ENCODE measurements at regions not wholly inside any gene's neighbourhood (a gene's known extent, or its start where the extent isn't known, plus 50 kb on each side); places are given as distances from the start of the nearest gene placed in this dataset.
A peak's percentile ranks its signal among the peaks of the same experiment; 100 is the strongest.
"Not testable (repeated sequence)": the region's sequence is repeated elsewhere in the genome, so short reads cannot be mapped to it uniquely, and the experiment has no call there.

- POLR2A ChIA-PET (ENCODE audit: partially characterized antibody) = no interaction called here
These were observed 123.6 kb upstream of the RASGEF1B start for GRCh38 chr4:81595287-81595686.

GRCh38 chr4:81594490-81595159 lies 122.9 kb upstream of the RASGEF1B start:
- CTCF ChIA-PET (ENCODE audit: partially characterized antibody) = no interaction called here
- no peaks in the 10 kb centered on the region for H3K27me3 ChIP-seq (ENCODE audit: insufficient read depth, low read length)
- H3K4me1 ChIP-seq (ENCODE audit: insufficient read depth, low read length) = no peaks in the 10 kb centered on the region
- Mint-ChIP-seq H3K9me3 (peaks cover 0 to 1% (median 0%) of the 10 kb centered on the region in 8 donors), H3K27ac (no peak overlapping the region), H3K4me3 (no peak overlapping the region), H3K36me3 (no peaks in the 10 kb centered on the region), H3K27me3 (no peaks in the 10 kb centered on the region), H3K4me1 (peaks cover 0 to 1% (median 0%) of the 10 kb centered on the region in 4 donors)
- no peak overlapping the region for H3K27ac ChIP-seq (ENCODE audit: low read depth, low read length)
- H3K9me3 ChIP-seq (ENCODE audit: control insufficient read depth in 1 of 2, low read length in 2 of 2) = no peaks in the 10 kb centered on the region
- no peaks in the 10 kb centered on the region for H3K36me3 ChIP-seq (ENCODE audit: insufficient read depth, low read length)
- no peak for DNase-seq
- no peak overlapping the region for H3K4me3 ChIP-seq (ENCODE audit: low read length in 2 of 2)
- POLR2A ChIA-PET (ENCODE audit: partially characterized antibody) = no interaction called here
- intact Hi-C loops (cut with micrococcal nuclease) = loop anchor here (5.0 kb wide), 1 partner anchor 122 kb away; the partner anchor contains the start of gene RASGEF1B

More at GRCh38 chr4:81595287-81595686, 123.6 kb upstream of the RASGEF1B start:
- H3K36me3 ChIP-seq (ENCODE audit: insufficient read depth, low read length) = no peaks in the 10 kb centered on the region
- H3K4me1 ChIP-seq (ENCODE audit: insufficient read depth, low read length) = no peaks in the 10 kb centered on the region
- intact Hi-C loops (cut with micrococcal nuclease) = loop anchor here (5.0 kb wide), 1 partner anchor 123 kb away; the partner anchor contains the start of gene RASGEF1B
- no peak overlapping the region for H3K4me3 Mint-ChIP-seq
- no peak overlapping the region for H3K27ac ChIP-seq (ENCODE audit: low read depth, low read length)
- no peak overlapping the region for H3K4me3 ChIP-seq (ENCODE audit: low read length in 2 of 2)
- H3K9me3 ChIP-seq (ENCODE audit: control insufficient read depth in 1 of 2, low read length in 2 of 2) = no peaks in the 10 kb centered on the region
- H3K27me3 Mint-ChIP-seq = peaks cover 1 to 4% of the 10 kb centered on the region in 2 donors
- peaks cover 0 to 1% (median 0%) of the 10 kb centered on the region in 4 donors for H3K4me1 Mint-ChIP-seq
- no peak overlapping the region for H3K27ac Mint-ChIP-seq
- peaks cover 0 to 1% (median 0%) of the 10 kb centered on the region in 8 donors for H3K9me3 Mint-ChIP-seq
- peak in 1 of 5 donors; percentile 24 for DNase-seq
- H3K36me3 Mint-ChIP-seq = no peaks in the 10 kb centered on the region
- no peaks in the 10 kb centered on the region for H3K27me3 ChIP-seq (ENCODE audit: insufficient read depth, low read length)
- CTCF ChIA-PET (ENCODE audit: partially characterized antibody) = no interaction called here

GRCh38 chr4:81592701-81593100 lies 121.0 kb upstream of the RASGEF1B start:
- no peaks in the 10 kb centered on the region for H3K36me3 Mint-ChIP-seq
- H3K27ac ChIP-seq (ENCODE audit: low read depth, low read length) = no peak overlapping the region
- H3K27me3 ChIP-seq (ENCODE audit: insufficient read depth, low read length) = no peaks in the 10 kb centered on the region
- H3K4me1 Mint-ChIP-seq = peaks cover 0 to 1% (median 0%) of the 10 kb centered on the region in 4 donors
- H3K9me3 ChIP-seq (ENCODE audit: control insufficient read depth in 1 of 2, low read length in 2 of 2) = no peaks in the 10 kb centered on the region
- H3K27me3 Mint-ChIP-seq = no peaks in the 10 kb centered on the region
- no peak for DNase-seq
- H3K36me3 ChIP-seq (ENCODE audit: insufficient read depth, low read length) = no peaks in the 10 kb centered on the region
- no peak overlapping the region for H3K27ac Mint-ChIP-seq
- no peaks in the 10 kb centered on the region for H3K4me1 ChIP-seq (ENCODE audit: insufficient read depth, low read length)
- H3K4me3 Mint-ChIP-seq = no peak overlapping the region
- H3K9me3 Mint-ChIP-seq = no peaks in the 10 kb centered on the region
- CTCF ChIA-PET (ENCODE audit: partially characterized antibody) = interaction anchor here (1.6 kb wide), 1 partner anchor 126 kb away, joined by 3 read pairs; no protein-coding TSS in a partner anchor
- no peak overlapping the region for H3K4me3 ChIP-seq (ENCODE audit: low read length in 2 of 2)
- intact Hi-C loops (cut with micrococcal nuclease) = no loop called here
- POLR2A ChIA-PET (ENCODE audit: partially characterized antibody) = interaction anchor here (0.6 kb wide), 1 partner anchor 11 kb away, joined by 4 read pairs; no protein-coding TSS in a partner anchor

- peaks cover 0 to 1% (median 0%) of the 10 kb centered on the region in 4 donors for H3K4me1 Mint-ChIP-seq
- H3K27ac ChIP-seq (ENCODE audit: low read depth, low read length) = no peak overlapping the region
- CTCF ChIA-PET (ENCODE audit: partially characterized antibody) = no interaction called here
- H3K4me3 Mint-ChIP-seq = no peak overlapping the region
- no peaks in the 10 kb centered on the region for H3K4me1 ChIP-seq (ENCODE audit: insufficient read depth, low read length)
- no peaks in the 10 kb centered on the region for H3K27me3 Mint-ChIP-seq
- DNase-seq = no peak
- H3K36me3 Mint-ChIP-seq = no peaks in the 10 kb centered on the region
- H3K27me3 ChIP-seq (ENCODE audit: insufficient read depth, low read length) = no peaks in the 10 kb centered on the region
- intact Hi-C loops (cut with micrococcal nuclease) = no loop called here
- H3K36me3 ChIP-seq (ENCODE audit: insufficient read depth, low read length) = no peaks in the 10 kb centered on the region
- H3K9me3 Mint-ChIP-seq = no peaks in the 10 kb centered on the region
- POLR2A ChIA-PET (ENCODE audit: partially characterized antibody) = no interaction called here
- H3K4me3 ChIP-seq (ENCODE audit: low read length in 2 of 2) = no peak overlapping the region
- H3K9me3 ChIP-seq (ENCODE audit: control insufficient read depth in 1 of 2, low read length in 2 of 2) = no peaks in the 10 kb centered on the region
- no peak overlapping the region for H3K27ac Mint-ChIP-seq
These were observed 118.9 kb upstream of the RASGEF1B start for GRCh38 chr4:81590596-81590995.

- H3K36me3 Mint-ChIP-seq = no peaks in the 10 kb centered on the region
- H3K9me3 Mint-ChIP-seq = no peaks in the 10 kb centered on the region
- H3K27ac Mint-ChIP-seq = no peak overlapping the region
- ChIA-PET POLR2A (ENCODE audit: partially characterized antibody) (interaction anchor here (0.7 kb wide), 1 partner anchor 66 kb away, joined by 3 read pairs; no protein-coding TSS in a partner anchor), CTCF (ENCODE audit: partially characterized antibody) (no interaction called here)
- no peaks in the 10 kb centered on the region for H3K27me3 ChIP-seq (ENCODE audit: insufficient read depth, low read length)
- H3K36me3 ChIP-seq (ENCODE audit: insufficient read depth, low read length) = no peaks in the 10 kb centered on the region
- no peaks in the 10 kb centered on the region for H3K9me3 ChIP-seq (ENCODE audit: control insufficient read depth in 1 of 2, low read length in 2 of 2)
- no peak for DNase-seq
- no peaks in the 10 kb centered on the region for H3K27me3 Mint-ChIP-seq
- H3K4me3 ChIP-seq (ENCODE audit: low read length in 2 of 2) = no peak overlapping the region
- H3K4me1 ChIP-seq (ENCODE audit: insufficient read depth, low read length) = no peaks in the 10 kb centered on the region
- intact Hi-C loops (cut with micrococcal nuclease) = no loop called here
- H3K4me1 Mint-ChIP-seq = peaks cover 0 to 1% (median 0%) of the 10 kb centered on the region in 4 donors
- no peak overlapping the region for H3K27ac ChIP-seq (ENCODE audit: low read depth, low read length)
- H3K4me3 Mint-ChIP-seq = no peak overlapping the region
These were observed 117.6 kb upstream of the RASGEF1B start for GRCh38 chr4:81589262-81589661.

- POLR2A ChIA-PET (ENCODE audit: partially characterized antibody) = no interaction called here
- no peaks in the 10 kb centered on the region for H3K36me3 Mint-ChIP-seq
- H3K9me3 ChIP-seq (ENCODE audit: control insufficient read depth in 1 of 2, low read length in 2 of 2) = no peaks in the 10 kb centered on the region
These were observed 115.0 kb upstream of the RASGEF1B start for GRCh38 chr4:81586706-81587105.

GRCh38 chr4:81580994-81581374 lies 109.3 kb upstream of the RASGEF1B start:
- POLR2A ChIA-PET (ENCODE audit: partially characterized antibody); H3K36me3 Mint-ChIP-seq; H3K4me1 ChIP-seq (ENCODE audit: insufficient read depth, low read length); H3K9me3 Mint-ChIP-seq; H3K27me3 ChIP-seq (ENCODE audit: insufficient read depth, low read length); CTCF ChIA-PET (ENCODE audit: partially characterized antibody); DNase-seq; intact Hi-C loops (cut with micrococcal nuclease); H3K27me3 Mint-ChIP-seq; H3K4me1 Mint-ChIP-seq; H3K9me3 ChIP-seq (ENCODE audit: control insufficient read depth in 1 of 2, low read length in 2 of 2); H3K27ac Mint-ChIP-seq; H3K4me3 ChIP-seq (ENCODE audit: low read length in 2 of 2); H3K36me3 ChIP-seq (ENCODE audit: insufficient read depth, low read length); H3K4me3 Mint-ChIP-seq; H3K27ac ChIP-seq (ENCODE audit: low read depth, low read length): not testable (repeated sequence)

More at GRCh38 chr4:81586706-81587105, 115.0 kb upstream of the RASGEF1B start:
- H3K4me3 ChIP-seq (ENCODE audit: low read length in 2 of 2) = no peak overlapping the region
- no peak for DNase-seq
- H3K36me3 ChIP-seq (ENCODE audit: insufficient read depth, low read length) = no peaks in the 10 kb centered on the region
- CTCF ChIA-PET (ENCODE audit: partially characterized antibody) = no interaction called here
- intact Hi-C loops (cut with micrococcal nuclease) = no loop called here
- no peak overlapping the region for H3K27ac ChIP-seq (ENCODE audit: low read depth, low read length)
- H3K27ac Mint-ChIP-seq = no peak overlapping the region
- H3K9me3 Mint-ChIP-seq = no peaks in the 10 kb centered on the region
- H3K4me1 ChIP-seq (ENCODE audit: insufficient read depth, low read length) = no peaks in the 10 kb centered on the region
- no peak overlapping the region for H3K4me3 Mint-ChIP-seq
- no peaks in the 10 kb centered on the region for H3K27me3 ChIP-seq (ENCODE audit: insufficient read depth, low read length)
- H3K4me1 Mint-ChIP-seq = no peaks in the 10 kb centered on the region
- no peaks in the 10 kb centered on the region for H3K27me3 Mint-ChIP-seq
